ENCODE measurements at regions not wholly inside any gene's neighbourhood (a gene's known extent, or its start where the extent isn't known, plus 50 kb on each side); places are given as distances from the start of the nearest gene placed in this dataset.

GRCh38 chr20:41783423-41784208 is 165.4 kb upstream of the CHD6 start:
- Mint-ChIP-seq H3K27ac (no peak overlapping the region), H3K36me3 (ENCODE audit: low read depth) (no peaks in the 10 kb centered on the region), H3K27me3 (ENCODE audit: insufficient read depth) (peaks cover 2% of the 10 kb centered on the region), H3K4me3 (no peak overlapping the region), H3K9me3 (no peaks in the 10 kb centered on the region), H3K4me1 (no peaks in the 10 kb centered on the region)
- Histone ChIP-seq H3K4me3 (ENCODE audit: low read length) (no peak overlapping the region), H3K9me3 (ENCODE audit: control insufficient read depth, low read length) (no peaks in the 10 kb centered on the region), H3K27me3 (ENCODE audit: control insufficient read depth, insufficient read depth, low read length, poor library complexity, severe bottlenecking) (no peaks in the 10 kb centered on the region), H3K27ac (ENCODE audit: low read depth, low read length) (no peak overlapping the region), H3K4me1 (ENCODE audit: control insufficient read depth, insufficient read depth, low read length) (no peaks in the 10 kb centered on the region), H3K36me3 (ENCODE audit: control insufficient read depth, insufficient read depth, low read length) (no peaks in the 10 kb centered on the region), H3K9ac (ENCODE audit: extremely low read depth, low read length, poor library complexity, severe bottlenecking) (no peak overlapping the region)
- DNase-seq, result no peak
- 88 to 92% methylated on average over 5 to 7 of the region's 7 CpGs for WGBS, 2 experiments (ENCODE audit: insufficient coverage in 1 of 2, insufficient read length in 1 of 2)
- no peak for TF ChIP-seq CTCF (conservative IDR thresholded peaks at IDR 0.05)

- no peak overlapping the region for H3K4me3 ChIP-seq (ENCODE audit: low read length)
- H3K9ac ChIP-seq (ENCODE audit: extremely low read depth, low read length, poor library complexity, severe bottlenecking), result no peak overlapping the region
- no peak for DNase-seq
- H3K27ac Mint-ChIP-seq, result no peak overlapping the region
- 82 to 100% methylated on average over 2 to 3 of the region's 3 CpGs for WGBS, 2 experiments (ENCODE audit: insufficient coverage in 1 of 2, insufficient read length in 1 of 2)
- no peaks in the 10 kb centered on the region for H3K4me1 Mint-ChIP-seq
- no peaks in the 10 kb centered on the region for H3K9me3 Mint-ChIP-seq
- H3K27ac ChIP-seq (ENCODE audit: low read depth, low read length), result no peak overlapping the region
- H3K27me3 ChIP-seq (ENCODE audit: control insufficient read depth, insufficient read depth, low read length, poor library complexity, severe bottlenecking), result no peaks in the 10 kb centered on the region
- peaks cover 2% of the 10 kb centered on the region for H3K27me3 Mint-ChIP-seq (ENCODE audit: insufficient read depth)
- H3K36me3 Mint-ChIP-seq (ENCODE audit: low read depth), result no peaks in the 10 kb centered on the region
- TF ChIP-seq CTCF (conservative IDR thresholded peaks at IDR 0.05), result no peak
- no peaks in the 10 kb centered on the region for H3K36me3 ChIP-seq (ENCODE audit: control insufficient read depth, insufficient read depth, low read length)
- no peak overlapping the region for H3K4me3 Mint-ChIP-seq
- H3K9me3 ChIP-seq (ENCODE audit: control insufficient read depth, low read length), result no peaks in the 10 kb centered on the region
- H3K4me1 ChIP-seq (ENCODE audit: control insufficient read depth, insufficient read depth, low read length), result no peaks in the 10 kb centered on the region
Observed at GRCh38 chr20:41782730-41783406, 164.7 kb upstream of the CHD6 start.

- no peak overlapping the region for H3K27ac ChIP-seq (ENCODE audit: low read depth, low read length)
- H3K36me3 ChIP-seq (ENCODE audit: control insufficient read depth, insufficient read depth, low read length), result no peaks in the 10 kb centered on the region
- no peak for TF ChIP-seq CTCF (conservative IDR thresholded peaks at IDR 0.05)
- H3K9me3 ChIP-seq (ENCODE audit: control insufficient read depth, low read length), result no peaks in the 10 kb centered on the region
- peaks cover 5% of the 10 kb centered on the region for H3K4me1 Mint-ChIP-seq
- no peaks in the 10 kb centered on the region for H3K36me3 Mint-ChIP-seq (ENCODE audit: low read depth)
- H3K4me3 ChIP-seq (ENCODE audit: low read length), result no peak overlapping the region
- no peaks in the 10 kb centered on the region for H3K4me1 ChIP-seq (ENCODE audit: control insufficient read depth, insufficient read depth, low read length)
- peaks cover 2% of the 10 kb centered on the region for H3K27me3 Mint-ChIP-seq (ENCODE audit: insufficient read depth)
- H3K4me3 Mint-ChIP-seq, result no peak overlapping the region
- no peaks in the 10 kb centered on the region for H3K27me3 ChIP-seq (ENCODE audit: control insufficient read depth, insufficient read depth, low read length, poor library complexity, severe bottlenecking)
- H3K27ac Mint-ChIP-seq, result no peak overlapping the region
- WGBS, 2 experiments (ENCODE audit: insufficient coverage in 1 of 2, insufficient read length in 1 of 2), result 86 to 100% methylated on average over 1 to 3 of the region's 3 CpGs
- no peaks in the 10 kb centered on the region for H3K9me3 Mint-ChIP-seq
- H3K9ac ChIP-seq (ENCODE audit: extremely low read depth, low read length, poor library complexity, severe bottlenecking), result no peak overlapping the region
- DNase-seq, result no peak
Observed at GRCh38 chr20:41782255-41782654, 164.1 kb upstream of the CHD6 start.

All from endodermal cell (in vitro differentiated cells).